ENCODE measurements at regions not wholly inside any gene's neighbourhood (a gene's known extent, or its start where the extent isn't known, plus 50 kb on each side); places are given as distances from the start of the nearest gene placed in this dataset.

- H3K9me3 ChIP-seq, result no peaks in the 10 kb centered on the region
- no peaks in the 10 kb centered on the region for H3K36me3 ChIP-seq
- peaks cover 0 to 5% (median 0%) of the 10 kb centered on the region in 9 donors for H3K4me1 ChIP-seq
- DNase-seq (no peak), ATAC-seq (no peak)
- TF ChIP-seq, protein P1, sequence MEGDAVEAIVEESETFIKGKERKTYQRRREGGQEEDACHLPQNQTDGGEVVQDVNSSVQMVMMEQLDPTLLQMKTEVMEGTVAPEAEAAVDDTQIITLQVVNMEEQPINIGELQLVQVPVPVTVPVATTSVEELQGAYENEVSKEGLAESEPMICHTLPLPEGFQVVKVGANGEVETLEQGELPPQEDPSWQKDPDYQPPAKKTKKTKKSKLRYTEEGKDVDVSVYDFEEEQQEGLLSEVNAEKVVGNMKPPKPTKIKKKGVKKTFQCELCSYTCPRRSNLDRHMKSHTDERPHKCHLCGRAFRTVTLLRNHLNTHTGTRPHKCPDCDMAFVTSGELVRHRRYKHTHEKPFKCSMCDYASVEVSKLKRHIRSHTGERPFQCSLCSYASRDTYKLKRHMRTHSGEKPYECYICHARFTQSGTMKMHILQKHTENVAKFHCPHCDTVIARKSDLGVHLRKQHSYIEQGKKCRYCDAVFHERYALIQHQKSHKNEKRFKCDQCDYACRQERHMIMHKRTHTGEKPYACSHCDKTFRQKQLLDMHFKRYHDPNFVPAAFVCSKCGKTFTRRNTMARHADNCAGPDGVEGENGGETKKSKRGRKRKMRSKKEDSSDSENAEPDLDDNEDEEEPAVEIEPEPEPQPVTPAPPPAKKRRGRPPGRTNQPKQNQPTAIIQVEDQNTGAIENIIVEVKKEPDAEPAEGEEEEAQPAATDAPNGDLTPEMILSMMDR (IDR thresholded peaks at IDR 0.05), result no peak
- no peak overlapping the region for H3K27ac ChIP-seq
- WGBS, 2 donors, result 77 to 79% methylated on average over 3 of the region's 3 CpGs
- intact Hi-C loops (cut with DNase I), result no loop called here
- peaks cover 0 to 41% (median 17%) of the 10 kb centered on the region in 7 donors for H3K27me3 ChIP-seq
- H3K4me3 ChIP-seq, result no peak overlapping the region
These were observed 89.2 kb downstream of the FAM124B start for GRCh38 chr2:224312741-224313140.

GRCh38 chr2:224310943-224311625, 90.8 kb downstream of the FAM124B start:
- Histone ChIP-seq H3K9me3 (no peaks in the 10 kb centered on the region), H3K36me3 (no peaks in the 10 kb centered on the region), H3K27me3 (peaks cover 0 to 24% (median 6%) of the 10 kb centered on the region in 7 donors), H3K4me3 (no peak overlapping the region), H3K4me1 (peaks cover 0 to 5% (median 0%) of the 10 kb centered on the region in 9 donors), H3K27ac (no peak overlapping the region)
- WGBS, 2 donors, result 68% methylated on average over 8 of the region's 8 CpGs
- intact Hi-C loops (cut with DNase I), result no loop called here
- ATAC-seq (no peak), DNase-seq (no peak)
- TF ChIP-seq, protein P1 (IDR thresholded peaks at IDR 0.05), result no peak

DNA sequence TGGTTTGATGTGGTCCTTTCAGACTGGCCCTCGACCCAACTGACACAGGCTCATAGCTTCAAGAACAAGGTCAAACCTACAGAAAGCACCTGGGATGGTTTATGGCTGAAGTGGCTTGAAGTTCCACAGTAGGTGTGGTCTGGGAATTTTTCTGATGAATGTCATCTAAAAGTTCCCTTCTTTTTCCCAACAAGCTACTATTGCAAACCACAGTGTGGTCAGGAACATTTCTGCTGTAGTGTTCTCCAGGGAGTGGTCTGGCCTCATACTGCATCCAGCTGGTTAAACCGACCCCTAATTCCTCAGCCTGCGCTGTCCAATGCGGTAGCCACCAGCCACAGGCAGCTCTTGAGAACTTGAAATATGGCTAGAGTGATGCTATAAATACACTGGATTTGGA, 92.7 kb downstream of the FAM124B start:
- Histone ChIP-seq H3K27me3 (peaks cover 0 to 21% (median 3%) of the 10 kb centered on the region in 7 donors), H3K36me3 (no peaks in the 10 kb centered on the region), H3K27ac (no peak overlapping the region), H3K9me3 (no peaks in the 10 kb centered on the region), H3K4me3 (no peak overlapping the region), H3K4me1 (peaks cover 0 to 5% (median 0%) of the 10 kb centered on the region in 9 donors)
- ATAC-seq, result no peak
- DNase-seq, result no peak
- TF ChIP-seq, protein P1 (IDR thresholded peaks at IDR 0.05), result no peak
- 70 to 80% methylated on average over 4 of the region's 4 CpGs for WGBS, 2 donors
- intact Hi-C loops (cut with DNase I), result no loop called here

DNA sequence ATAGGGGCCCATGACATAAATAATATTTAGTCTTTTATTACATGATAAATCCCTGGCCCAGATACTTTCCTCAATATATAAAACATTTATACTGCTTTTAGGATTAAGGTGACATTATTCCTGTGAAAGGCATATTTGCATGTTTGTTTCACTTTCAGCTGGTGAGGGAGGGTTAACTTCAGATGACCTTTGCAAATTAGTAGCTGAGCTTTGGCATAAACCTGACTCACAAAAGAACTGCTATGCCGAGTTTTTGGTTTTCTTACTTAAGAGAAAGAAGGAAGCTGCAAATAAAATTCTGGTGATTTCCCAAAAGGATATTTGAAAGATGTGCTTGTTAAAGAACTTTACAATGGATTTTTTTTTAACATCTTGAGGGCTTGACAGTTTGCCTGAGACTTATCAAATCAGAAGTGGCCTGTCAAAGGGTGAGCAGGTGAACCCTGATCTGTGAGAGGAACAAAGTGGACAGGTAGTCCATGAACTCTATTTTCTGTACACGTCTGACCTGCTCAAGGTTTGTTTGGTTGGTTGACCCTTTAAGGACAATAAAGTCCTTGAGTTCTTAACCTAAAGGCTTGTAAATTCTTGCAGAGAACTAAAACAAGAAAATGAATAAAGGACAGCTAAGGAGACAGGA, 93.5 kb downstream of the FAM124B start:
- H3K27me3 ChIP-seq, result peaks cover 0 to 18% (median 3%) of the 10 kb centered on the region in 7 donors
- H3K36me3 ChIP-seq, result no peaks in the 10 kb centered on the region
- intact Hi-C loops (cut with DNase I), result no loop called here
- H3K27ac ChIP-seq, result no peak overlapping the region
- ATAC-seq, result no peak
- no peak overlapping the region for H3K4me3 ChIP-seq
- H3K9me3 ChIP-seq, result no peaks in the 10 kb centered on the region
- TF ChIP-seq, protein P1 (IDR thresholded peaks at IDR 0.05), result no peak
- H3K4me1 ChIP-seq, result peaks cover 0 to 5% (median 0%) of the 10 kb centered on the region in 9 donors
- 39 to 56% methylated on average over 2 of the region's 2 CpGs for WGBS, 2 donors
- DNase-seq, result no peak
